GM15510 (cell line): ENCODE measurements at regions not wholly inside any gene's neighbourhood (a gene's known extent, or its start where the extent isn't known, plus 50 kb on each side); places are given as distances from the start of the nearest gene placed in this dataset.

Experiments
- POLR2A ChIP-seq: IDR thresholded peaks from 3 replicates; pipeline ENCODE4 v1.6.1; 2011; ENCODE audit warnings: borderline replicate concordance; ENCODE audit not compliant: insufficient read length; ENCODE audit errors: extremely low read depth

DNA sequence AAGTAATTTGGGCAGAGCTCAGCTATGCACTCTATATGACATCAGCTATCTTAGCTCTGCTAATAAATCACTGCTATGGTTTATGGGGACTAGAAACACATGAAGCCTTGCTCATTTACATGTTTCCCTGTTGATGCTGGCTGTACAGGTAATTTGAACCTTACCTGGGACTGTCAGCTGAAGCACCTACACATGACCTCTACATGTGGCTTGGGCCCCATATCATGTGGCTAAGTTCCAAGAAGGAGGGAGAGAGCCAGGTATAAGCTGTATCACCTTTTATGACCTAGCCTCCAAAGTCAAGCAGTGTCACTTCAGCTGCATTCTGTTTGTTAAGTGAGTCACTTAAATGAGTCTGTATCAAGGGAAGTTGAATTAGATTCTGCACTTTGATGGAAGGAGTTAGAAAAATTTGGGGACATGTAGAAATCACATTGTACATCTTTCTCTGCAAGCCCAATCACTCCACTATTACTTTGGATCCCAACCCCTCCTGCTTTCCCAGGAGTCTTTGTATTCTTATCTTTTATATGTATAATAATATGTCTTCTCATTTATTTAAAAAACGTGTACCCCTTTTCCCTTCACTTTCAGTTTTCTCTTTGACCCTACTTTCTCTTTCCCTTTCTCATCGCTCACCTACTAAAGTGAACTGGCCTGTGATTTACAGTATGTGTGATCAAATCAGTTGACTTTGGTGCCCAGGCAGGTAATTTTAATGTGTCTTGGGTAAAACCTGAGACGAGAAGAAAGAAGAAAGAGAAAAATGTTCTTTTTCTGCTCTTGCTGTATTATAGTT is 53.4 kb upstream of the PRKACB start:
- TF ChIP-seq POLR2A, result no peak

DNA sequence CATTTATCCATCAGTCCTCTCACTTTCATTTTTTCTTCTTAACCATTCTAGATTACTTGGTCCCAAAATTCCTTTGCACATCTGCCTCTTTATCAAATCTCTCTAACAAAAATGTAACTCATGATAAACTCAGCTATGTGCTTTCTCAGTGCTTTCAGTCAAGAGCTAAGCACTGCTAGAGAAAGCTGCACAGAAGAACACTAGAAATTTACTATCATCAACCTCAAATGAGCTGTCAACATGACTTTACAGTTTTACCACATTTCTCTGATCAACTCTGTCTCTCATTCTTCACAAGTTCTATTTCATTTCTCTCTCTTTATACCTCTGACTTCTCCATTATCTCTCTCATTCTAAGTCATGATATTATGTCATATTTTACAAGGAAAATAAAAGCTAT is 54.2 kb upstream of the PRKACB start:
- no peak for TF ChIP-seq POLR2A

DNA sequence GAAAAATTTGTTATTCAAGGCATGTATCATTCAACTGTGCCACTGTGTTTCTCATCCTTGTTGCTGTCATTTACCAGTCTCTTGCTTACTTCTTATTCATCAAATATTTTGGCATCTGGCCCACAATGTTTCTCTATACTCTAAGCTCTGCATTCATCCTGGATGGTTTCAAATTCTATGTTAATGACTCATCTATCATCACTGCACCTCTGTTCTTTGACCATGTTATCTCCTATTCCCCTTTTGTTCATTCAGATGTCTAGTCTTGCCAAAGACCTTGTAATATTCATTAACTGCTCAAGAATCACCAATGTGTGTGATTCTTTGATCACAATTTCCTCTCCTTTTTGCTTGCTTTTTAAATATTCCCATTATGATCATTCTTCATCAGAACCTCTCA is 54.6 kb upstream of the PRKACB start:
- TF ChIP-seq POLR2A, result no peak

DNA sequence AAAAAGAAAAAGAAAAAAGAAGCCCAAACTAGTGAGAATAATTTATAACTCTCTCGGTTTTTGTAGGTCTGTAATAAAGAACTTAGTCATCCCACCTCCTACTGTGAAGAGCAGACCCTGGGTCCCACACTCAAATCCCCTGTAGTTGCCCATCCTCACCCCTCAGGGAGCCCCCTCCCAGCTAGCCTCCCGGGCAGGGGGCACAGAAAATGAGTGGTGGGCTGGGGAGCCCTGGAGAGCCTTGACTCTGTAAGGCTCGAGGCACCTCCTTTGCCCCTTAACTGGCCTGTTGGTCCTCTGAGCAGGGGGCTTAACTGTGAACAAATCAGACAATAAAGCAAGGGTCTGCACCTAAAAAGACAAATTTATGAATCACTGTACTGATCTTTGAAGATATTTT is 57.5 kb upstream of the PRKACB start:
- TF ChIP-seq POLR2A, result no peak

DNA sequence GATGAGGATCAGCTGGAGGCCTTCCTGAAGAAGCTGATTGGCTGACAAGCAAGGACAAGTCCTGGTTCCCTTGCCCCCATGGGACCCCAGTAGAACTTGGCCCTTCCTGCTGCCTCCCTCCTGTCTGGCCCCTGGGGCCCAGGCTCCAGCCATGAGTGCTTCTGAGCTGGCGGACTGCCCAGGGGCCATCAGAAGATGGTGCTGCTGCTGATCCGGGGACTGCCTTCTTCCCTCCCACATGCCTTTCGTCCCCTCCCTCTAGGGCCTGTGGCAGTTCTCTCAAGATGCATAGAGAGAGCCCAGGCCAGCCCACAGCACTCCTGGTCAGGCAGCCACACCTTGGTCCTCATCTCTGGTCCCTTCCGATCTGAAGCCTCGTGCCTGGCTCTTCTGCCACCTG is 57.9 kb upstream of the PRKACB start:
- TF ChIP-seq POLR2A, result no peak

DNA sequence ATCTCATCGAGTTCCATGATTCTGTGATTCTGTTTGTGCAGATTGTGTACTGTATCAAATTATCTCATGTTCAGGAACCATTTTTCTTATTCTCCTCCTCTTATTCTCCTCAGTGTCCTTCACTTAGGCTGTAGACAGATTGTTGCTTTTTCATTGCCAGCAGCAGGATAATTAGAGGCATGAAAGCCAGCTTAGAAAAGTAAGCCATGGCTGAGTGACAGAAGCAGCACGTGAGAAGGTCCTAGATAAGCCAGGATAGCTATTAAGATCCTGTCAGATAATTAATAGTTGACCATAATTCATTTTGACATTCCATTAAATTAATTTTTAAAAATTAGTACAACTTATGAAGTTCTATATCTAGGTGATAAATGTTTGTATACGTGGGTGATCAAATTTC is 60.8 kb upstream of the PRKACB start:
- no peak for TF ChIP-seq POLR2A

DNA sequence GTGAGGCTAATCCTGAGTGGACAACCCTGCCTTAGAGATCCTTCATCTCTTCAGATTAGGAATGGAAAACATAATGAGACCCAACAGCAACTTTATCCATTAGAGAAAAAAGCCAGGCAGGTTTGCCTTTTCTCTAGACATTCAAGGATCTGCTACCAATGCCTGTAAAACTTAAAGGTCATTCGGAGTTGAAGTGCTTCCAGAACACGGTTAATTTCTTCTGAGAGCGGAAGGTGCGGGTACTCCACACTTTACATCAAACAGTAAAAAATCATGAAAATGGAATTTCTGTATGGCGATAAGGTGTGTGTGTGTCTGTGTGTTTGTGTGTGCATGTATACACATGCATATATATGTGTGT is 65.2 kb upstream of the PRKACB start:
- no peak for TF ChIP-seq POLR2A

DNA sequence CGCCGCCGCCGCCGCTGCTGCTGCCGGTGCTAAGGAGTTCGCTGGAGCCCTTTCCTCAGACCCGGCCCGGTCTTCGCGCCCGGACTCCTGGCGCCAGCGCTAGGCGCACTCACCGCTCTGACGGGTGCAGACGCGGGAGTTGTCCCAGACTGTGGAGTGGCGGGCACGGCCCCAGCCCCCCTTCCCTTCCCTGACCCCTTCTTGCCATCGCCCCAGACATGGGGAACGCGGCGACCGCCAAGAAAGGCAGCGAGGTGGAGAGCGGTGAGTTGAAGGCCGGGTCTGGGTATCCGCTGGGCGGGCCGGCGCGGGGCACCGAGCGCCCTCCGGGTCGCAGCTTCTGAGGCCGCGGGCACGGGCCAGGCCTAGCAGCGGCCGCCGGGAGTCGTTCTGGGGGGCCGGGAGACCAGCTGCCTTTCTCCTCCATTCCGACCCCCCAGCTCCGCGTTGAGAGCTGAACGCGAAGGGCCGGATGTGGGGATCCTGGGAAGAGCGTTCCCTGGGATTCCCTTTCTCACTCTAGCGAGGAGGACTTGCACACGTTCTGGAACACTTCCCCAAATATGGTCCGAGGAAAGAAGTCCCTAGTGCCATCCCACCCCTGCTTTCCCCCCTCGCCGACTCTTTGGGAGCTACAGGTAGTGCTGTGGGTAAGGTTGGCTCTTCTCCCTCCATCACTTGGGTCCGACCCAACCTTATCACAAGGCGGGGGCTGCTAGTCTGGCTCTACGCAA is 65.8 kb upstream of the PRKACB start:
- TF ChIP-seq POLR2A, result peak; percentile 12

DNA sequence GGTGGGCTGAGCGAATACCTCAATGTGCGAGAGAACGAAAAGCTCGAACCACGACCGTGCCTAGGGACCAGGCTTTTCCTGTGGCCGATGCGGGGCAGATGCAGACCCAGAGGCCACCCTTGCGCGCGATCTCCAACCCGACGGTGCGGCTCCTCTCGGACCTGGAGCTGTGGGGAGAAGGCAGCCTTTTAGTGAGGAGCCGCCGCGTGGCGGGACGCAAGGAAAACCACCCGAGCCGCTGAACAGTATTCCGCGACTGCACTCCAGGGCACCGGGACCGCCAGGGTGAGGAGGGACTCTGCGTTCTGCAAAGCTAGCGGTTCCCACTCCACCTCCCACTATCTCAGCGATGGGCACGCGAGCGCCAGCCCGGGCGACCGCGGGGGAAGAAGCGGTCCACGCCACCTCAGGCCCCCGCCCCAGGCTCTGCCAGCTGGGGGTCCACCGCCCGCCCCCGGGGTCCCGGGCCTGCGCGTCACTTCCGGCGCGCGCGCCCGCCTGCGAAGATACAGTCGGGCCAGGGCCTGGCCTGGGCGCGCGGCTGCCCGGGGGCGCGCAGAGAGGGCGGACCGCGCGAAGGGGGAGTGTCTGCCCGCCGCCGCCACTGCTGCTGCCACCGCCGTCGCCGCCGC is 66.5 kb upstream of the PRKACB start:
- peak; percentile 65 for TF ChIP-seq POLR2A

DNA sequence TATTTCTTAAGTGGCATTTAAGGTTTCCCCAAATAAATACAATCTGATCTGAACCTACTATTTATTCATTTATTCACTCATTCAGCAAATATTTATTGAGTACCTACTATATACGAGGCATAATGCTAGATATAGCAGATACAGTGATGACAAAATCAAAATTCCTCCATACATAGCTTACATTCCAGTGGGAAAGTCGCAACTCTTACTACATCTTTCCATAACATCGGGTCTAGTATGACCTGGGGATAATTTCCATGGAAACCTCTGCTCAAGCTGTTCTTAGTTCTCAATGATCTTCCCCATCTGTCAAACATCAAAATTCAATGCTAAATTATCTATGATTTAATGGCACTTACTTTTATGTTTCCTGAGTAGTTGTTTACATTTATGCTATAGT is 70.8 kb upstream of the PRKACB start:
- no peak for TF ChIP-seq POLR2A

DNA sequence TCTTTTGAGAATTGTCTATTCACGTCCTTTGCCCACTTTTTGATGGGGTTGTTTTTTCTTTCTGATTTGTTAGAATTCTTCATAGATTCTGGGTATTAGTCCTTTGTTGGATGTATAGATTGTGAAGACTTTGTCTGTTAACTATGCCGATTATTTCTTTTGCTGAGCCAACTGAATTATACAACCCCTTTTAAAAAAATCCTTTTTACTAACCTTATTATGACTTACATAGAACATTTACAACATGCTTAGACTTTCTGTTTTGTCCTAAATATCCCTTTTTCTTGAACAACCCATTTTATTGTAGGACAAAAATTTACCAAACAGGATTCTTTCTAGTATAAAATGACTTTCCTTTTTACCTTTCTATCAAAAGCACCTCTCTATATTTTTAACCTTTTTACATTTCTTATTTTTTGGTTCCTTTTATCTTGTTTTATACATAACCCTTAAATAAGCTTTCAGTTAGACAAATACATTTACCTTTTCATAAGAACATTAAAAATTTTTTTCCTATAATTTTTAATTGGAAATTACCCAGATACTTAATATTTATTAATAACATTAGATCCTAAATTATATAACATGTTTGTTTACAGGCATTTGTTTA is 70.4 kb upstream of the TTLL7 start:
- TF ChIP-seq POLR2A, result no peak

DNA sequence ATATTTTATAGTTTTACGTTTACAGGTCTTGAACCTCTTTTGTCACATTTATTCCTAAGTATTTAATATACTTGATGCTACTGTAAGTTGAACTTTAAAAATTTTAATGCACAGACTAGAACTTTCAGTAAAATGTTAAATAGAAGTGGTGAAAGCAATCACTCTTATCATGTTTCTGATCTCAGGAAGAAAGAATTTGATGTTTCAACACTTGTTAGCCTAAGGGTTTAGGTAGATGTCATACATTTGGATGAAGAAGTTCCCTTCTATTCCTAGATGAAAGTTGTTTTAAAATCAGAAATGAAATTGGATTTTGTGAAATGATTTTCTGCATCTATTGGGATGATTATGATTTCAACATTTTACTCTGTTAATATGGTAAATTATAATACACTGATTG is 63.6 kb upstream of the TTLL7 start:
- no peak for TF ChIP-seq POLR2A

DNA sequence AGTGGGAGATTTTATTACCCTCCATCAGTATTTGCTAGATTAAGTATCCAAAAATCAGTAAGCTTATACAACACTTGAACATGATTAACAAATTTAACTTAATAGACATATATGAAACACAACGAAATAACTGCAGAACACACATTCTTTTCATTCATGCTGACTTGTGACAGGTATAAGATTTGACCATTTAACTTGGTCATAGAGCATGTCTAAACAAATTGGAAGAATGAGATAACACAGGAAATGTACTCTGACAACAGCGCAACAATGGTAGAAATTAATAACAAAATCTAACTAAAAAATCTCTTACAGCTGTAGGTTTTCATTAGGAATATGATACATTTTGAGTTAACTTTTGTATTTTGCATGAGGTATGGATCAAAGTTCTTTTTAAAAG is 62.4 kb upstream of the TTLL7 start:
- TF ChIP-seq POLR2A, result no peak

DNA sequence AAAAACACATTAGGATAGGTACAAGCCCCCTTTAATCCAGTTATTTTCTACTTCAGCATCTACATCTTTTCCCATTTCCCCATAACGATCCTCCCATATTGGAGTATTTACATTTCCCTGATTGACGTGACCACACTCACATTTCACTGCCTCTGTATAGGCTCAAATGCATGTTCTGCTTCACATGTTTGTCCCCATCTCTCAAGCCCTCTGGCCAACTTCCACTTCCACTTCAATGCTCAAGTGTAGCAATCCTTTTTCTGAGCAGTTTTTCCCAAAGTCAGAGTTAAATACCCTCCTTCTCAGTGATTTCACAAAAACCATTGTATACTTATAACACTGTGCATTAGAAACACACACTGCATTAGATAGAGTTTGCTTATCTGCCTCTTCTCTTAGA is 61.8 kb upstream of the TTLL7 start:
- no peak for TF ChIP-seq POLR2A

DNA sequence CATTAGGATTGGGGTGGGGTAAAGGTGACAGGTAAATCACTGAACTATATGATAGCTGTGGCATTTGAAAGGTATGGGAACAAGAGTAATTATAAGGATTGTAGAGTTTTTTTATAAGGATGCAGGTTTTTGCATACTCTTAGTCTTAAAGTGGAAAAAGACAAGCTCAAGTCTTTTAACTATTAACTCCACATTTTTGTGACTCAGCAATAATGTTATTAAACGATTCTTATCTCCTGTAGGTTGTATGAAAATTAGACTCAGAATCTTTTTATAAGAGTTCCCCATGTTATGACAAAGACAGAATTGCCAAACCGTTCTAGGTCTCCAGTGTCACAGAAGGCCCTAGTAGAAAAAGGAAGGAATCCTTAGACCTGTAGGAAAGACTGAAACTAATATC is 49.9 kb upstream of the TTLL7 start:
- no peak for TF ChIP-seq POLR2A
